ENCODE measurements at regions not wholly inside any gene's neighbourhood (a gene's known extent, or its start where the extent isn't known, plus 50 kb on each side); places are given as distances from the start of the nearest gene placed in this dataset.

DNA sequence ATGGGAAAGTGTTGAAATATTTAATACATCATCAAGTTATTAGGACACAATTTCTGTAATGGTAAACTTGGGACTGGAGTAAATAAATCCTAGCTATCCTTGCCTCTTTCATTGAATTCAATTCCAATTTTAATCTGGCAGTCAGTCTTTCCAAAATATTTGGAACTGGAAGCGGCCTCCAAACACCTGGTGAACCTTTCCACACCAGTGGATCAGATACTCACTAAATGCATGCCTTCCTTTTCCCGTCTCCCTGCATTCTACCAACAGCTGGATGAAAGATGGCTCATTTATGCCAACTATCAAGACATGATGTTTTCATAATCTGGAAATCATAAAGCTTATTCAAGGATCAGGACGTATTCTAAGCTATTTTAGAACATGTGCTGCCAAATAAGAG is 488.2 kb upstream of the SPHKAP start:
- intact Hi-C loops (cut with DNase I): no loop called here
- DNase-seq: no peak

DNA sequence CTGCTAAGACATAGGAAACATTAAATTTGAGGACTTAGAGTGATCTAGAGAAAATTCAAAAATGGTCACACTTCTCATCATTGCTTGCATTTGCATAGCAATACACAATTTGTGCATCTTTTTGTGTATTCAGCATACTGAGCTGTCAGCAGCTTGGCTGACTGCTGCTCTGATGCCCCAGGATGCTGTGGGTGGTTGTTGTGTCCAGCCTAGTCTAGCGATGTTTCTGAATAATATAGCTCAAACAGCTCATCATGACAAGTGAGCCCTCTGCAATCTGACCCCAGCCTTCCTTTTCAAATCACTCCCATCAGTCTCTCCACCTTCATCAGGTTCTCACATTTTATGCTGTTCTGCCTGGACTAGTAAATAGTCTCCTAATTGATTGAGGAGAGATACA is 483.7 kb upstream of the SPHKAP start:
- DNase-seq: no peak
- intact Hi-C loops (cut with DNase I): no loop called here

DNA sequence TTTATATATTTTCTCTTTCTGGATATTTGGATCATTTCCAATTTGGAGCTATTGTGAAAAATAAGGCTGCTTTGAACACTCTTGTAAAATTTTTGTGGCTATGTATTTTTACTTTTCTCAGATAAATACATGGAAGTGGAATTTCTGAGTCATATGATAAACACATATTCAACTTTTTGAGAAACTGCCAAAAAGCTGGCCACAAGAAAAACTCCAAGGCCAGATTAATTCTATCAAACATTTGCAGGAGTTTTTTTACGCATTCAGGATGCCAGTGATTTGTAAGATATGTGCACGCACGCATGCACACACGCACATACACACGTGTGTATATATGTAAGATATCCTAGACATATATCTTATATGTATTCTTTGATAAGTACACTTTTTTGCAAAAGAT is 477.5 kb upstream of the SPHKAP start:
- intact Hi-C loops (cut with DNase I): loop anchor here (2.0 to 5.0 kb wide), 2 partner anchors 612 to 720 kb away; no protein-coding TSS in a partner anchor
- DNase-seq: no peak

DNA sequence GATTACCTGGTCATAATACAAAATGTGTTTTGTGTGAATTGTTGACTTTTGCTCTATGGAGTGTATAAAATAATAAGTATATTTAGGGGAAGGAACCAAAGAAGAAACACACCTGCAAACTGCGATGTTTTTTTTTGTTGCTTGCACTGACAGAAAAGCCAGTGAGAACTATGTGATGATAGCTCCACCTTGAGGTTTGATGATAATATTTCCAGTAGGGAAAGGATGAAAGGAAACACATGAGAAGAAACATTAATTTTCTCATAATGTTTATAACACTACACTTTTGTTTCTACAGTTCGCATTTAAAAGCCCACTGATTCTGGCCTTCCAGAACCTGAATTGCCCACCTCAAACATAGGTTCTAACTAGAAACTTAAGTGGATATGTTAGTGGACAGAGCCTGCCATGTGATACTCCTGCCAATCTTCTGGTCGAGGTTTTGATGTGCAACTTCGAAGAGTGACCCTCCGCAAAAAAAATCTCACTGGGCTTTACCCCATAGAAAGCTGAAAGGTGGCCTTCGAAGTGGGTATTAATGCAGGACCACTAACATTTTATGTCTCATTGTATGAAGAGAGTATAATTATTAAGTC is 476.4 kb upstream of the SPHKAP start:
- no peak for DNase-seq
- intact Hi-C loops (cut with DNase I): loop anchor here (2.0 to 5.0 kb wide), 3 partner anchors 611 to 767 kb away; no protein-coding TSS in a partner anchor

DNA sequence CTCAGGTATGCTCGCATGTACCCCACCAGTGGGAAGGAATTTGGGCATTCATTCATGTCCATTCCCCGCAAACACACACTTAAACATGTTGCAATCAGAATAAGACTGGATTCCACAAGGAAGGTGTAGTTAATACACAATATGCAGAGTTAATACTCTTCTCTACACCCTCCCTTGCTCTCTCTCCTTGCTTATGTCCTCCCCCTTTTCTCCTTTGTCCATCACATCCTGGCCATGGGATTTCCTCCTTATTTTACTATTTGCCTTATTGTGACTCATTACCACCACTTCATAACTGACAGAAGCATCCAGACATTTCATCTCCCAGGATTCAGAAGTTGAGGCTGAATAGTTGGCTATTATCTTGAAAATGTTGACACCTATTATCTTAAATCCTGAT is 473.8 kb upstream of the SPHKAP start:
- no peak for DNase-seq
- intact Hi-C loops (cut with DNase I): loop anchor here (5.0 kb wide), 1 partner anchor 608 kb away; no protein-coding TSS in a partner anchor

DNA sequence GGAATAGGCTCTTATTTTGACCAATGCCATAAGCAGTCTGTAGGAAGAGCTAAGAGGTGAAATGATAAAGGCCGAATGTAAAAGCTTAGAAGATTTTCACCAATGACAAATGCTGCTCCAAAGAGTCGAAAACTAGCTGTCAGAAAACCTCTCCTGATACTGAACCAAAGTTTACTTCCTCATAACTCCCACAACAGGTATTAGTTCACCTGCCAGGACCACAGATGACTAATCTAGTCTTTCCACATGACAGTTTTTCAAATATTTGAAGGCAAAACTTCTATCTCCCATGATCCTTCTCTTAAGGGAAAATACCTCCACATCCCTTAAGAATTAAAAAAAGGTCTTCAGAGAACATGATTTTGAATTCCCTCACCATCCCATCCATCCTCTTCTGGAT is 473.2 kb upstream of the SPHKAP start:
- intact Hi-C loops (cut with DNase I): loop anchor here (5.0 kb wide), 1 partner anchor 607 kb away; no protein-coding TSS in a partner anchor
- no peak for DNase-seq

DNA sequence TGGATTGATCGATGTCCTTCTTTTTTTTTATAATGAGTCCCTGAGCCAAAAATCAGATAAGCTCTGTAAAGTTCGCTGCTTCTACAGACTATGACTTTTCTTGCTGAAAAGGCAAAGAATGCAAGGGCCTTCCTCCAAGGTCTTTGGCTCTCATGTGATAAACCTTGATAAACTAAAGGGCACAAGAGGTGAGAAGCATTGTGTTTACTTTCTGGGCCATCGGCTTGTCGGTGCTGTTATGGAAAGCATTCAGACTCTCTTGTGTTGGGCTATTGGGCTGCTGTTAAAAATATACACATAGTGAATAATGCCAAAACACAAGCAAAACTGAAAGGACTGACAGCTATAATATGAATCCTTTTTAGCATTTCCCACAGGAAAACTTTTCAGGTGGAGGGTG is 472.4 kb upstream of the SPHKAP start:
- no peak for DNase-seq
- intact Hi-C loops (cut with DNase I): no loop called here

DNA sequence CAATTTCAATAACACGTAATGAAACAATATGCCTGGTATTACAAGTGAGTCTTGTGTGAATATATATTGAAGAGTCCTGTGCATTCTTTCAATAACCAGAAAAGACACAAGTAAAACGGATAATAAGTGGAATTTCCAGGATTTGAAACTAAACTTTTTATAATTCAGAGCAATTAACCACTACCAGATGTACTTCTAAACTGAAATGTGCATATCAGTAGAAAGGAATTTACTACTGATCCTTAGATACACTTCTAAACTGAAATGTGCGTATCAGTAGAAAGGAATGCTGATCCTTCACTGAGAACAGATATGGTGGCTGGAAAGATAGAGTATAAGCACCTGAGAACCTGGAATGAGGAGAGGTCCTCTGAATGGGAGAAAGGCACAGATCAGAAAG is 470.9 kb upstream of the SPHKAP start:
- intact Hi-C loops (cut with DNase I): no loop called here
- DNase-seq: no peak

DNA sequence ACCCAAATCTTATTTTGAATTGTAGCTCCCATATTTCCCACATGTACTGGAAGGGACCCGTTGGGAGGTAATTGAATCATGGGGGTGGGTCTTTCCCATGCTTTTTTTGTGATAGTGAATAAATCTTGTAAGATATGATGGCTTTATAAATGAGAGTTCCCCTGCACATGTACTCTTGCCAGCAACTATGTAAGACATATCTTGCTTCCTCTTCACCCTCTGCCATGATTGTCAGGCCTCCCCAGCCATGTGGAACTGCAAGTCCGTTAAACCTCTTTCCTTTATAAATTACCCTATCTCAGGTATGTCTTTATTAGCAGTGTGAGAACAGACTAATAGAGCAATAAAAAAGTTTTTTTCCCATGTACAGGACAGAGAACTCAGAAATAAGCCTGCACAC is 468.4 kb upstream of the SPHKAP start:
- intact Hi-C loops (cut with DNase I): no loop called here
- no peak for DNase-seq

DNA sequence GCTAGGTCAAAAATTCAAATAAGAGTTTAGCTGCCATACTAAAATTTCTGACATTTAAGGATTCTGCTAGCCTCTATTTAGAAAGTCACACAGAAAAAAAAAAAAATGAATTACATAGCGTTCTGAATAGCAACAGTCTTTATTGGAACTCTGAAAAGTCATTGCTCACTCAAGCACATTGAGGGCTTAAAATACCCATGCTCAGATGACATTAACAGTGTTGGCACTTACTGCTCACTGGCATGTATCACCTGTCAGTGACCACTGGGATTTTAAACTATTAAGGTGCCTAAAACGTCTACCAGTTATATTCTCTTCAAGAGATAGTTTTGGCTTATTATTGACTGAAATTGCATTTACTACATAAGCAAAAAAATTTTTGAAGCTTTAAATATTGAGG is 468.0 kb upstream of the SPHKAP start:
- intact Hi-C loops (cut with DNase I): no loop called here
- no peak for DNase-seq

DNA sequence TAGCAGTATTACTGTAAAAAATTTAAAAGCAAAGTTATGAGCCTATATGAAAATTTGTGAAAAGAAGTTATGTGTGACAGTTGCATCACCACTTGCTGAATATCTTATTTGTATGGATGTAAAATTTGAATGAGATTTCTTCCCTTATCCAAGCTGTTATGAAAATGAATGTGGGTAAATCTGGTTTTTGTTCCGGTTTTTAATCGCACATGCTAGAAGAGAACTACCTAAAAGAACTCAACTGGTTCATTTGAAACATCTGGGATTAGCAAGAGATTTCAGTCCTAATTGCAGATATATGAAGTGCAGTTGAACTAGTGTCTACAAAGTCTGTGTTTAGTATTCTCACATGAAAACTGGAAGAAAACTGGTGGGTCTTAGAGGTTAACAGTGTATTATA is 467.1 kb upstream of the SPHKAP start:
- DNase-seq: no peak
- intact Hi-C loops (cut with DNase I): no loop called here

DNA sequence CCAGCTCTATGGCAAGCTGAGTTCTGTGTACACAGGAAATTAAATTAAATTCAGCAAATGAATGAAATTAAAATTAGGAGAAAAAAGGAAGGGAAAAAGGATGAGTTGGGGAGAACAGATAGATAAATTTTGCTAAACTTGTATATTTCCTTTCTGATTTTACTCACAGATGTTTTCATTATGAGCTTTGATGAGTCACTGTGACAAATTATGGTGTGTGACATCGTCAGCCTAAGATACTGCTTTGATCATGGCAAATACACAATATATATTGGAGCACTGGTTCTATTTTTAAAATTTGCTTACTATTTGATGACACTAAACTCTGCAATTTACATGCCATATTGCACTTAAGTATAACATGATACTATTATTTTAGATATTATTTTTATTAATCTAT is 464.6 kb upstream of the SPHKAP start:
- intact Hi-C loops (cut with DNase I): no loop called here
- no peak for DNase-seq

DNA sequence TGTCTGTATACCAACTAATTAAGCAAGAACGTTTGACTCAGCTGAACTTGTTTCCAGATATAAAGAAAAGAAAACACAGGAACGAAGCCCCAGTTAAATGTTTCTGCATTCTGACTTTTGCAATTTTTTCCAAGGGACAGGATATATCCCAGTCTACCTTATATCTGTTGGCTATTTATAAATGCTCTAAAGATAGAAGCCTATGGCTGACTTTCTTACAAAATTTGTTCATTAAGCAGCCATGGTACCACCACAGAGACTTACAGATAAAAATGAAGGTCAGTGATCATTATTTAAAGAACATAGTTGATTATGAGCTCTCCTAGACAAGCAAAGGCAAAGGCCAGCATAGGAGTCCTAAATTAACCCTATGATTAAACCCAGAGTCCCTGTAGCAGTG is 462.7 kb upstream of the SPHKAP start:
- intact Hi-C loops (cut with DNase I): no loop called here
- no peak for DNase-seq

DNA sequence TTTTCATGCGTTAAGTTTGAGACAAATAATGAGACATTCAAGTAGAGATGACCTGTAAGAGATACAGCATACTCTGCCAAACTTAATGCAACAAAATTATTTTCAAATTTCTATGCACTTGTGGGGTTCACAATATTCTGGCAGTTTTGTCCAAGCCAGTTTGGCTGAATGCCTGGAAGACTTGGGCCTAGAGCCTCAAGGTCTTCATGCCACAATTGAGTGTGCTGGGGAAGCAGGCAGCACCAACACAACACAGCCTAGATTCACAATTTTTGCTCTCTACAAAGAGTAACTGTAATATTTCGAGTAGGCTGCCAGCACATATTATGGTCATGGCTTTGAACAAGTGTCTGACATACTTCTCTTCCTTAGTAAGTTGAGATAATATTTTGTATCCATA is 461.4 kb upstream of the SPHKAP start:
- no peak for DNase-seq
- intact Hi-C loops (cut with DNase I): no loop called here

DNA sequence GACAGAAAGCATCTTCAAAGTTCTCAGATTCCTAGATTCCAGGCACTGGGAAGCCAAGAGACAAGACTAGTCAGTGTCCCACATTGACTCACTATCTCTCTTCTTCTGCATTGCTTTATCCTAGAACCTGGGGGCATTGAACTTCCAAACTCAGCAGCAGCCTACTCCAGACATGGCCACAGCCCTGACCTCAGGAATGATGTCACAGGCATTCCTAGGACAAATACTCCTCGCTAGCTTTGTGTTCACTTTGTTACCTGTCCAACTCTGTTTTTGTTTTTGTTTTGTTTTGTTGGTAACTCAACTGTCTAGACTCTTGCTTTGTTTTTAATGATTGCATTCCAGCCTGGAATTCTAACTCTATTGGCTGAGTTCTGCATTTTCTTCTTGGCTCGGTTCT is 449.3 kb upstream of the SPHKAP start:
- no peak for DNase-seq
- intact Hi-C loops (cut with DNase I): no loop called here

DNA sequence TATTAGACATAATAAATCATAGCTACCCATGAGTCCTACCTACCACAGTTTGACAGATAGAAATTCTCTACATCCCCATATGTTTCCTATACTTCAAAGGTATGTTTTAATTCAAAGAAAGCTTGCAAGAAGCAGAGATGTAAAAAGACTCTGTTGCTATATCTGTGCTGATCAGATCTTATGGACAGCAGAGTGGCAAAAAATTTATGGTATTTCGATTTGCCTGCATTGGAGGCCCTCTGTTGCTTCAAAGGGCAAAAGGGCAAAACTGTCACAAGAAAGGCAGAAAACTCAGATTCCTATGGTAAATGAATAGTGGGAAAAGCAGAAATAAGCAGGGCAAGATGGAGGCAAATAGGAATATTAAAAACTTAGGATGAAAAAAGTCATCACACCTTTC is 447.8 kb upstream of the SPHKAP start:
- DNase-seq: no peak
- intact Hi-C loops (cut with DNase I): no loop called here

DNA sequence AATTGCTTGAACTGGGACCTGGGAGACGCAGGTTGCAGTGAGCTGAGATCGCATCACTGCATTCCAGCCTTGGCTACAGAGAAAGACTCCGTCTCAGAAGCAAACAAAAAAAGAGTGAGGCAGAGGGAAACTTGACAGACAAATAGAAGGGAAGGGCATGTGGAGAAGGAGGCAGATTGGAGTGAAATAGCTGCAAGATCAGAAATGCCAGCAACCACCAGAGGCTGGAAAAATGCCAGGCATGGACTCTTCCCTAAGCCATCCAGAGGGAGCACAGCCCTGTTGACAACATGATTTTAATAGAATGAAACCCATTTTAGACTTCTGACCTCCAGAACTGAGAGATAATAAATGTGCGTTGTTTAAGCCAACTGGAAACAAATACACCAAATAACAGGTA is 447.2 kb upstream of the SPHKAP start:
- no peak for DNase-seq
- intact Hi-C loops (cut with DNase I): no loop called here

DNA sequence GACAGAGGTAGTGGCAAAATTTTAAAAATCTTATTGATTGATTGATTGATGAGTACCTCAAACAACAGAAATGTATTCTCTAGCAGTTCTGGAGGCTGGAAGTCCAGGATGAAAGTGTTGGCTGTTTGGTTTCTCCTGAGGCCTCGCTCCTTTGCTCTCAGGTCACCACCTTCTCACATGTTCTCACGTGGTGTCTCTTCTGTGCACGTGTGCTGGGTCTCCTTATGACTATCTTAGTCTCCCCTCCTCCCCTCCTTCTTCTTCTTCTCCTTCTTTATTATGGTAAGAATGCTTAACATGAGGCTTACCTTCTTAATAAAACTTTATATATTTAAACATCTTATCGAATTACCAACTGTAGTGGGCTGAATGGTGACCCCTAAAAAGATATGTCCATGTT is 446.0 kb upstream of the SPHKAP start:
- intact Hi-C loops (cut with DNase I): no loop called here
- DNase-seq: no peak

DNA sequence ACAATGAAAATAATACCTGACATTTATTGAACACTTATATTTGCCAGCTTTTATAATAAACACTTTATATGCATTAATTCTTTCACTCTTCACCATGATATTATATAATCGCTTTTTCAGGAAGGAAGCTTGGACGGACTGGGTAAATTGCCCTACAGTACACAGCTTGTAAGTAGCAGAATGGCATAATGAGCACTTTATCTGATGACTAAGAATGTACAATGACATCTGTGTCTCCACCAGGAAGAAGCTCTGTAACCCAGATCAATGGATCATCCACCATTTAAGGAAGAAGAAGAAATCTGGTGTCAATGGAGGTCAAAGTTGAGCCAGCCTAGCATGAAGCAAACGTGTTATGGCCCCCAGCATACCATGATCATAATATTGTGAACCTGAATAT is 444.0 kb upstream of the SPHKAP start:
- DNase-seq: no peak
- intact Hi-C loops (cut with DNase I): no loop called here

DNA sequence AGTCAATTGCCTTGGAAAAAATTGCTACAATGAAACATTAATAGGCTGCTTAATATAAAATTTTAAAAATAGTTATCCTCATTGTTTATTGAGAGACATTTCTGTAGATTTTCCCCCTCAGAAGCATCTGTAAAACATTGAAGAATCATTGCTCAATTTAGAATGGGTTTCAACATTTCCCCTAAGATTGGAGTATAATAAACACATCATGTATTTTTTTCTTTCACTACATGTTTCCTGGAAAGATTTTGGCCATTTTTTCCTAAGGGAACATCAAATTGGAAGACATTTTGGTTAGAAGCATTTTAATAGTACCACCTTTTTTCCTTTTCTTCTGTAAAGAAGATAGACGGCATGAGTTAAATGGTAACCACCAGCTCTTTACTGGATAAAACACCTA is 443.2 kb upstream of the SPHKAP start:
- DNase-seq: no peak
- intact Hi-C loops (cut with DNase I): no loop called here

DNA sequence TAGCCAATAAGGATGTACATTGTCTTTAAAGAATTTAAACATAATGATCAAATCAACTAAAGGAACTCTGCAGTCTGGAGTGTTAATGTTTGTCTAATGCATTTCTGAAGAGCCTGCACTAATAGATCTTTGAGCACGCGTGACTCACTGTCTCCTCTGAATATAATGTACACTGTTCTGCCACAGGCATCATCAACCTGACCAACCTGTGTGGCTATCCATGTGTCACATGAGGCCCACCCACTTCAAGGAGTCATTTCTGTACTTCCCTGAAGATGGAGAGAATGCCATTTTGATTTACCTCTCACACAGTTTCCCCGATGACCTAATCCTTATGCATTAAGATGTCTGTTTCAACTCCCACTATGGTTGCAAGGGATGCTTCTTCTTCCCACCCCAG is 434.0 kb upstream of the SPHKAP start:
- no peak for DNase-seq
- intact Hi-C loops (cut with DNase I): no loop called here

DNA sequence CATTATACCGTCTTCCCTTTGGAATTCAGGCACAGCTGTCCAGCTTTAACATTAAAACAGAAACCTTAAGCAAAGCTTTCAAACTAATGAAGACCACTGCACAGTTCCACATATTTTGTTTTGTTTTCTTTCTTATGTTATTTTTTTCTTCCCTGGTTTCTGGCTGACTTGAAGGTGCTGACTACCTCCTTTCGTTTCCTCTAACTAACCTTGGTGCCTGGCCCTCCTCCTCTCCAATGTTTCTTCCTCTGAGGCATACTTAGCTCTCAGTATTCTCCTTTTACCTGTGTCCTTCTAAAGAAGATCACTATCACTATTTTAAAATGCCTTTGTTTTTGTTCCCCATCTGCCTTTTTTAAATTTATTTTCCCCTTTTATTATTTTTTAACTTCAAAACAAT is 433.3 kb upstream of the SPHKAP start:
- no peak for DNase-seq
- intact Hi-C loops (cut with DNase I): no loop called here

DNA sequence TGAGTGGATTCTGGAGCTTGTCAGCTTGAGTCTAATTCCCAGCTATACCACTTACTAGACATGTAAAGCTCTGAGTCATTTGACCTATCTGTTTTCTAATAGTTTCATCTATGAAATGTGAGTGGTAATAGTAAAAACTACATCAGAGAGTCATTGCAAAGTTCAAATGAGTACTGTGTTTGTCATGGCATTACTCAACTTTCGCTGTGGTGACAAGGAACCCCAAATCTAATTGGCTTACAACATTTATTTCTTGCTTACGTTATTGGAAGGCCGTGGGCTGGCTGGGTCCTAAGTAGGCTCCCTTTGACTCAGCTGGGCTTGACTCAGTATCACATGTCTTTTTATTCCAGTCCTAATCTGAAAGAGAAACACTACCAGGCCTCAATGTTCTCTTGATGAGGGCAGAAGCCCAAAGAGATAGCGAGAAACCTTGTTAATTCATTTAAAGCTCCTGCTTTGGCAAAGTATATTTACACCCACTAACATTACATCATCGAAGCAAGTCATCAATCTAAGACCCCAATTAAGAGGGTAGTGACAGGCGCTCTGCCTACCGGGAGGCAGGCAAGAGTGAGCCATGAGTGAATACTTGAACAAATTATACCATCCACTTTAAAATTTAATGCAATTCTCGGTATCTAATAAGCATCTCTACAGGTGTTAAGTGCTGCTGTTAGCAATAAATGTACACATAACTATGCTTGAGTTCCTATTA is 431.8 kb upstream of the SPHKAP start:
- DNase-seq: no peak
- intact Hi-C loops (cut with DNase I): no loop called here

Data from posterior cingulate gyrus (tissue), 11 donors.